ENCODE measurements at regions not wholly inside any gene's neighbourhood (a gene's known extent, or its start where the extent isn't known, plus 50 kb on each side); places are given as distances from the start of the nearest gene placed in this dataset.

DNA sequence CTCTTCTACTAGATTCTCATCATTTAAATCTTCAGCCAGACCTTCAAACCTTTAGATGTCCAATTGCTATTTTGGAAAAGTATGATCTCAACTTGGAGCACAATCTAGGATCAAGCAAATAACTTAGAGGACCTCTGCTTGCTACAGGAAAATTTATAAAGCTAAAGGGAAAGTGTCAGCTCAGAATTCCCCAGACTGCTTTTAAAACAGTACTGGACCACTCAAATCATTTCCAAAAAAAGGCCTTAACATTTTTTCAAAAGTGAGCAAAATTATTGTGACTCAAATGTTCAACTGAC is 169.8 kb downstream of the PARM1 start:
- TF ChIP-seq, protein P1, sequence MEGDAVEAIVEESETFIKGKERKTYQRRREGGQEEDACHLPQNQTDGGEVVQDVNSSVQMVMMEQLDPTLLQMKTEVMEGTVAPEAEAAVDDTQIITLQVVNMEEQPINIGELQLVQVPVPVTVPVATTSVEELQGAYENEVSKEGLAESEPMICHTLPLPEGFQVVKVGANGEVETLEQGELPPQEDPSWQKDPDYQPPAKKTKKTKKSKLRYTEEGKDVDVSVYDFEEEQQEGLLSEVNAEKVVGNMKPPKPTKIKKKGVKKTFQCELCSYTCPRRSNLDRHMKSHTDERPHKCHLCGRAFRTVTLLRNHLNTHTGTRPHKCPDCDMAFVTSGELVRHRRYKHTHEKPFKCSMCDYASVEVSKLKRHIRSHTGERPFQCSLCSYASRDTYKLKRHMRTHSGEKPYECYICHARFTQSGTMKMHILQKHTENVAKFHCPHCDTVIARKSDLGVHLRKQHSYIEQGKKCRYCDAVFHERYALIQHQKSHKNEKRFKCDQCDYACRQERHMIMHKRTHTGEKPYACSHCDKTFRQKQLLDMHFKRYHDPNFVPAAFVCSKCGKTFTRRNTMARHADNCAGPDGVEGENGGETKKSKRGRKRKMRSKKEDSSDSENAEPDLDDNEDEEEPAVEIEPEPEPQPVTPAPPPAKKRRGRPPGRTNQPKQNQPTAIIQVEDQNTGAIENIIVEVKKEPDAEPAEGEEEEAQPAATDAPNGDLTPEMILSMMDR (IDR thresholded peaks at IDR 0.05; ENCODE audit: low read depth, low read length), result no peak
- no peak overlapping the region for H3K4me3 ChIP-seq (replicated peaks in 1 of 2; ENCODE audit: low read depth in 2 of 2, low read length in 2 of 2)

DNA sequence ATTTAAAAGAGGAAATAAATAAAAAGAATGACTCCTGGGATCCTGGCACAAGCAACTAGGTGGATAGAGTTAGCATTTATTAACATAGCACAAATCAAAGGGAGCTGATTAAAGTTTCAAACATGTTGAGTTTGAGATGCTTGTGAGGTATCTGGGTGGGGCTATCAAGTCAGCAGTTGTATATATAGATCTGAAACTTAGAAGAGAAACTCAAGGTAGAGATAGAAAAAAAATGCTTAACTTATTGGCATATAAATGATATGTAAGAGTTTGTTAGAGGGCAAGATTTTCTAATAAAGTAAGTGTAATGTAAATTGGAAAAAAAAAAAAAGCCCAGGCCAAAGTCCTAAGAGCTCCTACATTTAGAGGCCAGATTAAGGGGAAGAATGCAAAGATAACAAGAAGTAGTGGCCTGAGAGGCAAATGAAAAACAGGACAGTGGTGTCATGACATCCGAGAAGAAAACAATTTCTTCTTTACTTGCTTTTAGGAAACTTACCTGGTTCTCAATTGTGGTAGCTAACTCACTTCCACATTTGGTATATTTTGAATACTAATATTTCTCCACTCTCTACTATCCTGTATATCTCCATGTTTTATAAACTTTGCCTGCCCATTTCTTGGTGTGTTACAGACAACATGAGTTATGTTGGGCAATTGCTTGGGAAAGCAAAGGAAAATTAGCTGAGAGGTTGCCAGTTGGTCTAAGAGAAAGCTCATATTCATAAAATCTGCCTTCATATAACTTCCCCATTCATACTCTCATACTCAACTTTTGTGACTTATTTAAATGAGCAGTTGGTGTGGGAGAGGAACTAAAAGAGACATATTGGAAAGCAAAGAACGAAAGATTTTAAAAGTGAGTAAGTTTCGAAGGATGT is 169.2 kb downstream of the PARM1 start:
- no peak for DNase-seq (ENCODE audit: low read depth in 2 of 2)
- TF ChIP-seq, protein P1 (IDR thresholded peaks at IDR 0.05; ENCODE audit: low read depth, low read length), result no peak
- no peak overlapping the region for H3K4me3 ChIP-seq (replicated peaks in 1 of 2; ENCODE audit: low read depth in 2 of 2, low read length in 2 of 2)

More for the DNA sequence above, 169.8 kb downstream of the PARM1 start:
- DNase-seq (ENCODE audit: low read depth in 2 of 2), result no peak
